HepG2 (cell line): ENCODE measurements at regions not wholly inside any gene's neighbourhood (a gene's known extent, or its start where the extent isn't known, plus 50 kb on each side); places are given as distances from the start of the nearest gene placed in this dataset.

ENCODE experiments used
- ESRRA ChIP-seq: sonication (generic); formaldehyde crosslinking; IDR thresholded peaks from 2 replicates; pipeline ENCODE4 v1.5.1; 2020; ENCODE audit warnings: mild to moderate bottlenecking, low read depth, missing genetic modification reagents
- FOXA1 ChIP-seq, 2 experiments: fragments of 450-650 bp in 1 of 2; sonication (generic) in 1 of 2; formaldehyde crosslinking in 1 of 2; IDR thresholded peaks; 2 replicates each; pipeline versions ENCODE4 v1.4.0 to v1.6.1; 2016 to 2020; ENCODE audit warnings: missing genetic modification reagents in 1 of 2
- HDAC1 ChIP-seq: sonication (generic); formaldehyde crosslinking; IDR thresholded peaks from 2 replicates; pipeline ENCODE4 v1.5.1; 2020; ENCODE audit warnings: mild to moderate bottlenecking, missing genetic modification reagents
- NFE2L2 ChIP-seq: fragments of 150-350 bp; IDR thresholded peaks from 2 replicates; pipeline ENCODE4 v1.6.1; 2014; ENCODE audit warnings: low read length
- NFRKB ChIP-seq: fragments of 450-650 bp; IDR thresholded peaks from 2 replicates; pipeline ENCODE4 v1.6.1; 2017
- SETDB1 ChIP-seq: sonication (generic); formaldehyde crosslinking; IDR thresholded peaks from 2 replicates; pipeline ENCODE4 v1.5.1; 2020; ENCODE audit warnings: missing genetic modification reagents, mild to moderate bottlenecking, borderline replicate concordance
- ZSCAN30 ChIP-seq: sonication (generic); formaldehyde crosslinking; IDR thresholded peaks from 2 replicates; pipeline ENCODE4 v1.5.0; 2020; ENCODE audit warnings: mild to moderate bottlenecking, missing genetic modification reagents
- TF ChIP-seq, protein P1 (sequence below): sonication (generic); formaldehyde crosslinking; IDR thresholded peaks from 2 replicates; pipeline ENCODE4 v1.5.1; 2020; ENCODE audit warnings: mild to moderate bottlenecking, missing genetic modification reagents, moderate library complexity
- TF ChIP-seq, protein P2 (sequence below): sonication (generic); formaldehyde crosslinking; IDR thresholded peaks from 2 replicates; pipeline ENCODE4 v1.5.0; 2020; ENCODE audit warnings: mild to moderate bottlenecking, missing genetic modification reagents, moderate library complexity

DNA sequence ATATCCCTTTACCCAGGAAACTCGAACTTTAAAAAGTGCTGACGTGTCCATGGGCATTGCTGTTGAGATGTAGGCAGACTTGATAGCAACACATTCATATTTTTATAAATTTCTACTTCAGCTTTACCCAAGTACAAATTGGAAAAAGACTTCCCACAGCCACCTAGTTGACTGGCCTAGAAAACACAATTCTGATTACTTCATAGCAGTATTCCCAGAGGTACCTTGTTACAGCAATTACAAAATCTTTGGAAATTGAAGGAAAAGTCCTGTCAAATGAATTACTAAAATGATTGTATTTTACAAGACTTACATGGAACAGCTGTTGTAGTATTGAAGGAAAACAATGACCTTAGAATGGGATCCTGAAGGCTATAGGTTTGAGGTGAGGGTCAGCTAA is 130.7 kb upstream of the NREP start:
- TF ChIP-seq, protein P1, sequence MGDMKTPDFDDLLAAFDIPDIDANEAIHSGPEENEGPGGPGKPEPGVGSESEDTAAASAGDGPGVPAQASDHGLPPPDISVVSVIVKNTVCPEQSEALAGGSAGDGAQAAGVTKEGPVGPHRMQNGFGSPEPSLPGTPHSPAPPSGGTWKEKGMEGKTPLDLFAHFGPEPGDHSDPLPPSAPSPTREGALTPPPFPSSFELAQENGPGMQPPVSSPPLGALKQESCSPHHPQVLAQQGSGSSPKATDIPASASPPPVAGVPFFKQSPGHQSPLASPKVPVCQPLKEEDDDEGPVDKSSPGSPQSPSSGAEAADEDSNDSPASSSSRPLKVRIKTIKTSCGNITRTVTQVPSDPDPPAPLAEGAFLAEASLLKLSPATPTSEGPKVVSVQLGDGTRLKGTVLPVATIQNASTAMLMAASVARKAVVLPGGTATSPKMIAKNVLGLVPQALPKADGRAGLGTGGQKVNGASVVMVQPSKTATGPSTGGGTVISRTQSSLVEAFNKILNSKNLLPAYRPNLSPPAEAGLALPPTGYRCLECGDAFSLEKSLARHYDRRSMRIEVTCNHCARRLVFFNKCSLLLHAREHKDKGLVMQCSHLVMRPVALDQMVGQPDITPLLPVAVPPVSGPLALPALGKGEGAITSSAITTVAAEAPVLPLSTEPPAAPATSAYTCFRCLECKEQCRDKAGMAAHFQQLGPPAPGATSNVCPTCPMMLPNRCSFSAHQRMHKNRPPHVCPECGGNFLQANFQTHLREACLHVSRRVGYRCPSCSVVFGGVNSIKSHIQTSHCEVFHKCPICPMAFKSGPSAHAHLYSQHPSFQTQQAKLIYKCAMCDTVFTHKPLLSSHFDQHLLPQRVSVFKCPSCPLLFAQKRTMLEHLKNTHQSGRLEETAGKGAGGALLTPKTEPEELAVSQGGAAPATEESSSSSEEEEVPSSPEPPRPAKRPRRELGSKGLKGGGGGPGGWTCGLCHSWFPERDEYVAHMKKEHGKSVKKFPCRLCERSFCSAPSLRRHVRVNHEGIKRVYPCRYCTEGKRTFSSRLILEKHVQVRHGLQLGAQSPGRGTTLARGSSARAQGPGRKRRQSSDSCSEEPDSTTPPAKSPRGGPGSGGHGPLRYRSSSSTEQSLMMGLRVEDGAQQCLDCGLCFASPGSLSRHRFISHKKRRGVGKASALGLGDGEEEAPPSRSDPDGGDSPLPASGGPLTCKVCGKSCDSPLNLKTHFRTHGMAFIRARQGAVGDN (CRISPR knock-in tag) = no peak
- TF ChIP-seq NFE2L2 (no peak), FOXA1 (IDR thresholded peaks at IDR 0.05) (no peak), FOXA1 (CRISPR knock-in tag; IDR thresholded peaks at IDR 0.05) (no peak), SETDB1 (no peak), ESRRA (no peak), NFRKB (no peak), HDAC1 (CRISPR knock-in tag) (no peak), ZSCAN30 (no peak)
- TF ChIP-seq, protein P2, sequence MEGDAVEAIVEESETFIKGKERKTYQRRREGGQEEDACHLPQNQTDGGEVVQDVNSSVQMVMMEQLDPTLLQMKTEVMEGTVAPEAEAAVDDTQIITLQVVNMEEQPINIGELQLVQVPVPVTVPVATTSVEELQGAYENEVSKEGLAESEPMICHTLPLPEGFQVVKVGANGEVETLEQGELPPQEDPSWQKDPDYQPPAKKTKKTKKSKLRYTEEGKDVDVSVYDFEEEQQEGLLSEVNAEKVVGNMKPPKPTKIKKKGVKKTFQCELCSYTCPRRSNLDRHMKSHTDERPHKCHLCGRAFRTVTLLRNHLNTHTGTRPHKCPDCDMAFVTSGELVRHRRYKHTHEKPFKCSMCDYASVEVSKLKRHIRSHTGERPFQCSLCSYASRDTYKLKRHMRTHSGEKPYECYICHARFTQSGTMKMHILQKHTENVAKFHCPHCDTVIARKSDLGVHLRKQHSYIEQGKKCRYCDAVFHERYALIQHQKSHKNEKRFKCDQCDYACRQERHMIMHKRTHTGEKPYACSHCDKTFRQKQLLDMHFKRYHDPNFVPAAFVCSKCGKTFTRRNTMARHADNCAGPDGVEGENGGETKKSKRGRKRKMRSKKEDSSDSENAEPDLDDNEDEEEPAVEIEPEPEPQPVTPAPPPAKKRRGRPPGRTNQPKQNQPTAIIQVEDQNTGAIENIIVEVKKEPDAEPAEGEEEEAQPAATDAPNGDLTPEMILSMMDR = no peak
